H9 (cell line): ENCODE measurements at regions not wholly inside any gene's neighbourhood (a gene's known extent, or its start where the extent isn't known, plus 50 kb on each side); places are given as distances from the start of the nearest gene placed in this dataset.
"Not testable (repeated sequence)": the region's sequence is repeated elsewhere in the genome, so short reads cannot be mapped to it uniquely, and the experiment has no call there.

Source experiments
- DNase-seq: peaks from one replicate; pipeline ENCODE4 v3.0.0-alpha.2; 2017
- H2AFZ ChIP-seq: one replicate; pipeline ENCODE4 v1.6.1; 2013; ENCODE audit warnings: mild to moderate bottlenecking, low read length, control low read depth, moderate library complexity
- H2AK5ac ChIP-seq: 2 replicates; pipeline ENCODE4 v1.6.1; 2013; ENCODE audit warnings: low read length, control low read depth, mixed read lengths; ENCODE audit not compliant: insufficient read length
- H2BK120ac ChIP-seq: one replicate; pipeline ENCODE4 v1.6.1; 2013; ENCODE audit warnings: low read depth, mild to moderate bottlenecking, low read length, control low read depth, inconsistent platforms; ENCODE audit not compliant: poor library complexity, severe bottlenecking
- H2BK12ac ChIP-seq: 2 replicates; pipeline ENCODE4 v1.6.1; 2013; ENCODE audit warnings: low read length, control low read depth, mixed read lengths, low read depth; ENCODE audit not compliant: insufficient read length
- H2BK15ac ChIP-seq: 2 replicates; pipeline ENCODE4 v1.6.1; 2013; ENCODE audit warnings: low read depth, low read length, control low read depth
- H2BK20ac ChIP-seq: one replicate; pipeline ENCODE4 v1.6.1; 2013; ENCODE audit warnings: low read depth, mild to moderate bottlenecking, low read length, control low read depth, inconsistent platforms; ENCODE audit not compliant: poor library complexity, severe bottlenecking
- H2BK5ac ChIP-seq: 2 replicates; pipeline ENCODE4 v1.6.1; 2013; ENCODE audit warnings: low read length, control low read depth, mixed read lengths; ENCODE audit not compliant: insufficient read length
- H3K14ac ChIP-seq: 2 replicates; pipeline ENCODE4 v1.6.1; 2013; ENCODE audit warnings: low read length, control low read depth; ENCODE audit not compliant: insufficient read depth
- H3K18ac ChIP-seq: 2 replicates; pipeline ENCODE4 v1.6.1; 2013; ENCODE audit warnings: low read depth, mild to moderate bottlenecking, mixed read lengths, low read length, control low read depth; ENCODE audit not compliant: insufficient read length
- H3K23ac ChIP-seq: 2 replicates; pipeline ENCODE4 v1.6.1; 2013; ENCODE audit warnings: low read length, control low read depth, mixed read lengths, low read depth; ENCODE audit not compliant: insufficient read length
- H3K23me2 ChIP-seq: 2 replicates; pipeline ENCODE4 v1.6.1; 2013; ENCODE audit warnings: low read depth, mild to moderate bottlenecking, mixed read lengths, low read length, control low read depth; ENCODE audit not compliant: insufficient read length, poor library complexity, severe bottlenecking
- H3K27ac ChIP-seq: 2 replicates; pipeline ENCODE4 v1.5.1; 2013; ENCODE audit warnings: low read length, control low read depth, mixed read lengths, low read depth; ENCODE audit not compliant: insufficient read length
- H3K27me3 ChIP-seq: 2 replicates; pipeline ENCODE4 v1.6.1; 2013; ENCODE audit warnings: low read length, control low read depth, inconsistent platforms; ENCODE audit not compliant: insufficient read depth
- H3K4ac ChIP-seq: 2 replicates; pipeline ENCODE4 v1.6.1; 2013; ENCODE audit warnings: low read depth, mild to moderate bottlenecking, control low read depth, inconsistent platforms, low read length, moderate library complexity
- H3K4me1 ChIP-seq: 2 replicates; pipeline ENCODE4 v1.6.1; 2013; ENCODE audit warnings: low read length, control low read depth, inconsistent platforms; ENCODE audit not compliant: insufficient read depth
- H3K4me2 ChIP-seq: 2 replicates; pipeline ENCODE4 v1.6.1; 2013; ENCODE audit warnings: low read length, control low read depth, mixed read lengths; ENCODE audit not compliant: insufficient read length, insufficient read depth
- H3K56ac ChIP-seq: 2 replicates; pipeline ENCODE4 v1.6.1; 2013; ENCODE audit warnings: low read depth, mild to moderate bottlenecking, mixed read lengths, low read length, control low read depth; ENCODE audit not compliant: insufficient read length
- H3K79me1 ChIP-seq: 2 replicates; pipeline ENCODE4 v1.6.1; 2013; ENCODE audit warnings: low read depth, mild to moderate bottlenecking, moderate library complexity, low read length, control low read depth, inconsistent platforms; ENCODE audit not compliant: insufficient read depth, poor library complexity, severe bottlenecking
- H3K79me2 ChIP-seq: 2 replicates; pipeline ENCODE4 v1.6.1; 2013; ENCODE audit warnings: low read length, control low read depth, inconsistent platforms; ENCODE audit not compliant: insufficient read depth
- H3K9ac ChIP-seq: 2 replicates; pipeline ENCODE4 v1.6.1; 2013; ENCODE audit warnings: low read length, control low read depth, mixed read lengths; ENCODE audit not compliant: insufficient read length; ENCODE audit errors: extremely low read depth
- H3K9me3 ChIP-seq: one replicate; pipeline ENCODE4 v1.6.1; 2013; ENCODE audit warnings: low read depth, low read length, inconsistent platforms; ENCODE audit not compliant: control insufficient read depth
- H3T11ph ChIP-seq: one replicate; pipeline ENCODE4 v1.6.1; 2013; ENCODE audit warnings: mild to moderate bottlenecking, low read length, control low read depth, inconsistent platforms
- H4K20me1 ChIP-seq: one replicate; pipeline ENCODE4 v1.6.1; 2013; ENCODE audit not compliant: control insufficient read depth, insufficient read length, insufficient read depth
- H4K5ac ChIP-seq: 2 replicates; pipeline ENCODE4 v1.6.1; 2013; ENCODE audit warnings: low read depth, mild to moderate bottlenecking, mixed read lengths, low read length, control low read depth; ENCODE audit not compliant: insufficient read length
- H4K8ac ChIP-seq: replicated peaks from 2 replicates; pipeline ENCODE4 v1.6.1; 2013; ENCODE audit warnings: low read length, control low read depth, mixed read lengths, low read depth; ENCODE audit not compliant: insufficient read length
- H4K91ac ChIP-seq: 2 replicates; pipeline ENCODE4 v1.6.1; 2013; ENCODE audit warnings: low read depth, mild to moderate bottlenecking, moderate library complexity, mixed read lengths, low read length, control low read depth; ENCODE audit not compliant: insufficient read length
- H3K27ac Mint-ChIP-seq, 3 experiments: 2 replicates in 2 of 3; 3 replicates in 1 of 3; pipeline ENCODE4 v1.8.0; 2020 to 2021; ENCODE audit warnings: mixed read lengths in 3 of 3, mild to moderate bottlenecking in 1 of 3, moderate library complexity in 1 of 3
- H3K27me3 Mint-ChIP-seq: 2 replicates; pipeline ENCODE4 v1.8.0; 2021; ENCODE audit warnings: low read depth, mild to moderate bottlenecking, moderate library complexity, mixed read lengths
- H3K36me3 Mint-ChIP-seq, 3 experiments: 2 replicates in 2 of 3; 3 replicates in 1 of 3; pipeline ENCODE4 v1.8.0; 2020 to 2021; ENCODE audit warnings: low read depth in 3 of 3, mixed read lengths in 3 of 3; ENCODE audit not compliant: insufficient read depth in 1 of 3
- H3K4me1 Mint-ChIP-seq, 2 experiments: 2 replicates each; pipeline ENCODE4 v1.8.0; 2020; ENCODE audit warnings: mixed read lengths in 2 of 2
- H3K4me3 Mint-ChIP-seq, 2 experiments: 2 replicates in 1 of 2; 3 replicates in 1 of 2; pipeline ENCODE4 v1.8.0; 2020 to 2021; ENCODE audit warnings: mild to moderate bottlenecking in 2 of 2, mixed read lengths in 2 of 2, moderate library complexity in 1 of 2
- H3K9me3 Mint-ChIP-seq, 2 experiments: 2 replicates in 1 of 2; 3 replicates in 1 of 2; pipeline ENCODE4 v1.8.0; 2020; ENCODE audit warnings: mild to moderate bottlenecking in 2 of 2, mixed read lengths in 2 of 2, moderate library complexity in 1 of 2
- WGBS: extraction: QIAGEN DNeasy Blood & Tissue Kit; methylation state at CpG from one replicate; pipeline ENCODE4 v1.1.7; 2013; ENCODE audit warnings: missing lambda C conversion rate, low lambda C conversion rate, mixed read lengths; ENCODE audit not compliant: insufficient read length; ENCODE audit errors: extremely low coverage; 5-methylcytosine and 5-hydroxymethylcytosine counted together

DNA sequence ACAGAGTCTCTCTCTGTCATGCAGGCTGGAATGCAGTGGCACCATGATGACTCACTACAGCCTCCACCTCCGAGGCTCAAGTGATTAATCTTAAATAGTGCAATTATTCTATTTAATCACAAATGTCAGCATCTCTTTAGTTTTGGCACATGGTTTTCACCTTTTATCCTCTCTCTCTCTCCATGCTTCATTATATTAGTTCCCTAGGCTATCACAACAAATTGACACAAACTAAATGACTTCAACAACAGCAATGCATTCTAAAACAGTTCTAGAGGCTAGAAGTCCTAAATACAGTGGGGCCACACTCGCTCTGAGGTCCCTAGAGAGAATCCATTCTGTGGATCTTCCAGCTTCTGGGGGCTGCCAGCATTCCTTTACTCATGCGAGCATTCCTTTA is 178.2 kb upstream of the ZNG1F start:
- not testable (repeated sequence) for H3K23ac ChIP-seq, H3K9ac ChIP-seq, H3K79me1 ChIP-seq, DNase-seq, H2BK15ac ChIP-seq, H3K79me2 ChIP-seq, H3K18ac ChIP-seq, H3K27me3 Mint-ChIP-seq, H2BK12ac ChIP-seq, H4K91ac ChIP-seq, H3K9me3 Mint-ChIP-seq, H2BK5ac ChIP-seq, H3K9me3 ChIP-seq, H3T11ph ChIP-seq, H3K23me2 ChIP-seq, H3K4me3 Mint-ChIP-seq, H4K8ac ChIP-seq, H4K20me1 ChIP-seq, H2BK20ac ChIP-seq, H3K4ac ChIP-seq, H3K36me3 Mint-ChIP-seq, H3K27ac ChIP-seq, H3K4me2 ChIP-seq, H2AK5ac ChIP-seq, H3K4me1 ChIP-seq, H3K4me1 Mint-ChIP-seq, H4K5ac ChIP-seq, H3K56ac ChIP-seq, H3K27me3 ChIP-seq, H2AFZ ChIP-seq, H2BK120ac ChIP-seq, H3K27ac Mint-ChIP-seq, H3K14ac ChIP-seq
- WGBS, result no CpG with 5 or more reads among the region's 3 CpGs

DNA sequence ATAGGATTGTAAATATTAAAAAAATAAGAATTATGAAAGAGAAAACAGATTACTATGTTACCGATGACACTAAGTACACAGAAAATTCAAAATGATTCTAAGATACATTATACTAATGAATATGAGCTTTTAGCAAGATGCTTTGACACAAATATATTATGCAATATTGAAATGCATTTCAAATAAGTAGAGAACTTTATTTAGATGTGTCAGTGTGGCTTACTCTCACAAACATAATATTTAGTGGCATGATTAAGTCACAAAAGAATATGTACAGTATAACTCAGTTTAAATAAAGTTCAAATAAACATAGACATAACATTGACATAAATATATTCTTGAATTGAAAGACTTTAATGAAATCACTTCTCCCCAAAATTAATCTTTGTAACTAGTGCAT is 172.7 kb upstream of the ZNG1F start:
- H3K4me1 Mint-ChIP-seq, H3K9me3 ChIP-seq, H2BK12ac ChIP-seq, H3T11ph ChIP-seq, H4K91ac ChIP-seq, H3K4me2 ChIP-seq, H3K27ac ChIP-seq, H2BK5ac ChIP-seq, H2BK120ac ChIP-seq, H3K27me3 ChIP-seq, H3K23me2 ChIP-seq, H4K8ac ChIP-seq, H3K4ac ChIP-seq, H3K27ac Mint-ChIP-seq, H3K14ac ChIP-seq, H2AFZ ChIP-seq, H3K18ac ChIP-seq, H3K4me1 ChIP-seq, H3K23ac ChIP-seq, H2BK15ac ChIP-seq, H3K79me1 ChIP-seq, H3K9ac ChIP-seq, H3K56ac ChIP-seq, H3K27me3 Mint-ChIP-seq, H3K79me2 ChIP-seq, H4K20me1 ChIP-seq, H2AK5ac ChIP-seq, H3K4me3 Mint-ChIP-seq, H2BK20ac ChIP-seq, DNase-seq, H4K5ac ChIP-seq: not testable (repeated sequence)
- H3K36me3 Mint-ChIP-seq, result peaks cover 0 to 11% (median 3%) of the 10 kb centered on the region in 3 experiments; a peak in 4 of 7 replicates
- no CpG with 5 or more reads among the region's 1 CpG for WGBS
- H3K9me3 Mint-ChIP-seq, result peaks cover 2 to 16% of the 10 kb centered on the region in 2 experiments; a peak in 4 of 5 replicates
